CD4-positive, alpha-beta memory T cell (primary cell): ENCODE measurements at regions not wholly inside any gene's neighbourhood (a gene's known extent, or its start where the extent isn't known, plus 50 kb on each side); places are given as distances from the start of the nearest gene placed in this dataset.

Experiments used
- CTCF ChIA-PET: fragments of 350-600 bp; sonication (Branson Sonifier 250); formaldehyde crosslinking; loops from one replicate; lab custom pipeline; 2021; ENCODE audit warnings: inconsistent platforms; ENCODE audit not compliant: partially characterized antibody; lab: Charles Lee
- POLR2A ChIA-PET: fragments of 350-600 bp; sonication (Branson Sonifier 250); formaldehyde crosslinking; loops from one replicate; lab custom pipeline; 2021; ENCODE audit not compliant: partially characterized antibody; lab: Charles Lee
- DNase-seq, 5 donors: peaks; one replicate each; pipeline versions ENCODE4 v3.0.0 to v3.0.0-alpha.2; 2020 to 2022; ENCODE audit warnings: mixed read lengths in 1 of 5
- H3K27ac ChIP-seq: one replicate; pipeline ENCODE4 v1.7.0; 2013; ENCODE audit warnings: low read depth, low read length
- H3K27me3 ChIP-seq: 2 replicates; pipeline ENCODE4 v1.7.0; 2013; ENCODE audit warnings: mild to moderate bottlenecking, low read length, moderate library complexity; ENCODE audit not compliant: insufficient read depth
- H3K36me3 ChIP-seq: 2 replicates; pipeline ENCODE4 v1.7.0; 2013; ENCODE audit warnings: mild to moderate bottlenecking, low read length, moderate library complexity; ENCODE audit not compliant: insufficient read depth
- H3K4me1 ChIP-seq: 2 replicates; pipeline ENCODE4 v1.7.0; 2013; ENCODE audit warnings: mild to moderate bottlenecking, low read length, moderate library complexity; ENCODE audit not compliant: insufficient read depth
- H3K4me3 ChIP-seq, 2 donors: one replicate each; pipeline ENCODE4 v1.7.0; 2013; ENCODE audit warnings: low read length in 2 of 2, mild to moderate bottlenecking in 1 of 2
- H3K9me3 ChIP-seq, 2 donors: one replicate each; pipeline ENCODE4 v1.7.0; 2013; ENCODE audit warnings: low read length in 2 of 2, control low read depth in 1 of 2; ENCODE audit not compliant: control insufficient read depth in 1 of 2
- H3K27ac Mint-ChIP-seq, 7 donors: one replicate each; pipeline ENCODE4 v1.8.0; 2020 to 2021; ENCODE audit warnings: mixed read lengths in 7 of 7, mild to moderate bottlenecking in 6 of 7, inconsistent platforms in 3 of 7, moderate library complexity in 3 of 7
- H3K27me3 Mint-ChIP-seq, 2 donors: one replicate each; pipeline ENCODE4 v1.8.0; 2020 to 2021; ENCODE audit warnings: mixed read lengths in 2 of 2
- H3K36me3 Mint-ChIP-seq, 2 donors: one replicate each; pipeline ENCODE4 v1.8.0; 2020 to 2021; ENCODE audit warnings: mixed read lengths in 2 of 2, inconsistent platforms in 1 of 2, mild to moderate bottlenecking in 1 of 2
- H3K4me1 Mint-ChIP-seq, 4 donors: one replicate each; pipeline ENCODE4 v1.8.0; 2020 to 2021; ENCODE audit warnings: mixed read lengths in 4 of 4, mild to moderate bottlenecking in 1 of 4
- H3K4me3 Mint-ChIP-seq, 8 donors: one replicate each; pipeline ENCODE4 v1.8.0; 2020 to 2021; ENCODE audit warnings: mixed read lengths in 8 of 8, mild to moderate bottlenecking in 7 of 8, moderate library complexity in 6 of 8, inconsistent platforms in 3 of 8
- H3K9me3 Mint-ChIP-seq, 8 donors: one replicate each; pipeline ENCODE4 v1.8.0; 2020 to 2021; ENCODE audit warnings: mixed read lengths in 8 of 8, mild to moderate bottlenecking in 5 of 8, inconsistent platforms in 3 of 8, moderate library complexity in 1 of 8
- intact Hi-C: fragments of 100-400 bp; cut with micrococcal nuclease; formaldehyde crosslinking; loops from one replicate; pipeline ENCODE4 v1.15.1; 2023

DNA sequence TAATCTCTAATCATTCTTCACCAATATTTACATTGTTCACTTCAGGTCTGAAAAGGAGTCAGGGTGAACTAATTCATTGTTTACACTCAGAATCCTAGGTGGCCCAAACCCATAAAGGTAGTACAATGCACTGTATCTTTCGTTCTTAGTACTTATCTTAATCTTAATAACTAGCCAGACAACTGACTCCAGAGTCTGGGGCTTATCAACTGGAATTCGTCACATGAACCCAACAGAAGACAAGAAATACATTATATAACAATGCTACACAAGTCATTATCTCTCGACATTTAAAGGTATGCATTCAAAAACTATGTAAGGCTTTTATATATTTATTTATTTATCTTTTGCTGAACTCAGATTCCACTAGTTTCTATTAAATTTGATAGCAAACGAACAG lies 125.9 kb upstream of the ESRRG start:
- ChIA-PET POLR2A (no interaction called here), CTCF (no interaction called here)
- H3K36me3 ChIP-seq = no peaks in the 10 kb centered on the region
- no peak overlapping the region for H3K4me3 ChIP-seq
- Mint-ChIP-seq H3K27me3 (no peaks in the 10 kb centered on the region), H3K27ac (no peak overlapping the region), H3K4me1 (no peaks in the 10 kb centered on the region), H3K36me3 (no peaks in the 10 kb centered on the region), H3K9me3 (peaks cover 0 to 10% (median 2%) of the 10 kb centered on the region in 8 donors), H3K4me3 (no peak overlapping the region)
- intact Hi-C loops = no loop called here
- H3K27me3 ChIP-seq = no peaks in the 10 kb centered on the region
- no peak for DNase-seq
- H3K4me1 ChIP-seq = no peaks in the 10 kb centered on the region
- H3K27ac ChIP-seq = no peak overlapping the region
- H3K9me3 ChIP-seq = peaks cover 0 to 6% of the 10 kb centered on the region in 2 donors

DNA sequence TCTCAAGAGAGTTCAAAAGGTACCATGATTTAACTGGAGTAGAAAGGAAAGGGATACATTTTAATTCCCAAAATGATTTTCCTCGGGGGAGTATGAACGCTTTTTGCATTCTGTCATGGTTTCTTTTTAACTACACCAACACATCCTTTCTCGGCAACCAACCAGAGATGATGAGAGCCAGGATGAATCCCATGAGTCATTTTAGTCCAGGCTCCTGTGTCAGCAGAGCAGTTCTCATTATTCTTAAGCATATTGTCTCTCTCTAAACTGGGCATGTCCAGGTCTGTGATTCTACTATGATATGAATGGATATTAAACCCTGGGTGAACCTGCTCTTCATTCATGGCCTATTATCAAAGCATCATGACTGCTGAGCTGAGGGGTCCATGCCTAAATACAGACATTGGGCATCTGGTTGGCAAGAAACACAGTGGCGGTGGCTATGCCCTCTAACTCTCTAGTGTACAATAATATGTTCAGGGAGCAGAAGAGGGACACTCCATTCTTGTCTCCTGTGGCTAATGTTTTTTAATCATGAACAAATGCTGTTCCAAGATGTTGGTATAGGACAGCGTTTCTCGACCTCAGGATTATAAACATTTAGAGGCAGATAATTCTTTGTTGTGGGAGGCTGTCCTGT lies 124.3 kb upstream of the ESRRG start:
- H3K4me1 Mint-ChIP-seq = no peaks in the 10 kb centered on the region
- intact Hi-C loops = no loop called here
- CTCF ChIA-PET = no interaction called here
- Histone ChIP-seq H3K27ac (no peak overlapping the region), H3K4me3 (no peak overlapping the region), H3K9me3 (peaks cover 0 to 3% of the 10 kb centered on the region in 2 donors), H3K27me3 (no peaks in the 10 kb centered on the region), H3K4me1 (no peaks in the 10 kb centered on the region), H3K36me3 (no peaks in the 10 kb centered on the region)
- no peaks in the 10 kb centered on the region for H3K36me3 Mint-ChIP-seq
- DNase-seq = no peak
- no peaks in the 10 kb centered on the region for H3K27me3 Mint-ChIP-seq
- H3K9me3 Mint-ChIP-seq = peaks cover 0 to 6% (median 2%) of the 10 kb centered on the region in 8 donors
- no peak overlapping the region for H3K4me3 Mint-ChIP-seq
- POLR2A ChIA-PET = no interaction called here
- H3K27ac Mint-ChIP-seq = no peak overlapping the region

DNA sequence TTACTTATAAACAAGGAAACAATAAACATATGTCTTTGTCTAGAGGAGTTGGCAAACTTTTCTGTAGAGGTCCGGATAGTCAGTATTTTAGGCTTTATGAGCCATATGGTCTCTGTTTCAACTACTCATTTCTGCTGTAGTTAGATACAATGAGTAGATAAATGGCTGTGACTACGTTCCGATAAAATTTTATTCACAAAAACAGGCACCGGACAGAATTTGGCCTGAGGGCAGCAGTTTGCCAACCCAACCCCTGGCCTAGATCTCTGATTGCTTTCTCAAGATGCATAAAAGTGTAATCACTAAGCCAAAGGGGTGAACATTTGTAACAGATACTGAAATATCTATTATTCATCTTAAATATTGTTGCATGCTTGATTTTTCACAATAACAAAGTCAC lies 123.1 kb upstream of the ESRRG start:
- intact Hi-C loops = no loop called here
- no peak for DNase-seq
- ChIA-PET POLR2A (no interaction called here), CTCF (no interaction called here)
- H3K36me3 Mint-ChIP-seq = no peaks in the 10 kb centered on the region
- H3K9me3 Mint-ChIP-seq = peaks cover 0 to 4% (median 1%) of the 10 kb centered on the region in 8 donors
- no peaks in the 10 kb centered on the region for H3K4me1 ChIP-seq
- no peaks in the 10 kb centered on the region for H3K27me3 Mint-ChIP-seq
- peaks cover 0 to under 1% of the 10 kb centered on the region in 2 donors for H3K9me3 ChIP-seq
- H3K4me3 Mint-ChIP-seq = no peak overlapping the region
- H3K27ac ChIP-seq = no peak overlapping the region
- H3K36me3 ChIP-seq = no peaks in the 10 kb centered on the region
- H3K27ac Mint-ChIP-seq = no peak overlapping the region
- no peak overlapping the region for H3K4me3 ChIP-seq
- no peaks in the 10 kb centered on the region for H3K27me3 ChIP-seq
- no peaks in the 10 kb centered on the region for H3K4me1 Mint-ChIP-seq

DNA sequence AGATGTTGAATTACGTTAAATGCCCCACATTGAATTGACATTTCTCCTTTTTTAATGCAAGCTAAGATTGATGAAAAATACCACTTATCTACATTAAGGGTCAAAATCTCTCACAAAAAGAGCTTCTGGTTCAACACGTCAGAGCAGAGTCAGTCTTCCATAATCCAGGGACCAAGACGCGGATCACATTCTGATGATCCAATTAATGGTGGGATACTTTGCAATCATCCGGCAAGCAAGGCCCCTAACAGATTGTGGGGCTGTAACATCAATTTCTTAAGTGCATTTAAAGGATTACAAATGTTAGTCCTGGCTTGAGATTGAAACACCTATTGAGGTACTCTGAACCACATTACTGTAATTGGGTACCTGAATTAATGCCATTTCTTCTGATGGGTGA lies 120.2 kb upstream of the ESRRG start:
- no peaks in the 10 kb centered on the region for H3K9me3 ChIP-seq
- no peaks in the 10 kb centered on the region for H3K36me3 ChIP-seq
- intact Hi-C loops = no loop called here
- no peaks in the 10 kb centered on the region for H3K4me1 Mint-ChIP-seq
- H3K36me3 Mint-ChIP-seq = no peaks in the 10 kb centered on the region
- no peaks in the 10 kb centered on the region for H3K27me3 ChIP-seq
- H3K27ac ChIP-seq = no peak overlapping the region
- H3K9me3 Mint-ChIP-seq = peaks cover 0 to 4% (median under 1%) of the 10 kb centered on the region in 8 donors
- no peak overlapping the region for H3K4me3 Mint-ChIP-seq
- ChIA-PET CTCF (no interaction called here), POLR2A (no interaction called here)
- no peak overlapping the region for H3K4me3 ChIP-seq
- no peak overlapping the region for H3K27ac Mint-ChIP-seq
- H3K4me1 ChIP-seq = no peaks in the 10 kb centered on the region
- DNase-seq = no peak
- H3K27me3 Mint-ChIP-seq = no peaks in the 10 kb centered on the region

DNA sequence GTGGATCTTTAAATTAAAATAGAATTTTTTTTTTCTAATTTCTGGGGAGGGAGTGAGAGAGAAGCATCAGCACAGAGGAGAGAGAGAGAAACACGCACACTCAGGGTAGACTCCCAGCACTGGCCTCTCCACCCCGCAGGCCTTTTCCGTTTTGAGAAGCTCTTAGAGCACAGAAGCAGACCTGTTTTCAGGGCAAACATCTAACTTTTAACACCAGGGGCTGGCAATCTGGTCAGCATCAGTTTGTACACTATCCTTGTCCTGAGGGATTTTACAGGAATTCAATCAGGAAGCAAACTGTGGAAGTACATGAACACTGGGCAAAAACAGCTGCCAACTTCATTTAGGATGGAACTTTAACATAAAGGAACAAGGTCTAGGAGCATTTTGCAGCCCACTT lies 117.9 kb upstream of the ESRRG start:
- H3K4me3 ChIP-seq = no peak overlapping the region
- Mint-ChIP-seq H3K27me3 (no peaks in the 10 kb centered on the region), H3K9me3 (peaks cover 0 to 8% (median 2%) of the 10 kb centered on the region in 8 donors), H3K27ac (no peak overlapping the region), H3K4me3 (no peak overlapping the region), H3K4me1 (no peaks in the 10 kb centered on the region), H3K36me3 (no peaks in the 10 kb centered on the region)
- H3K4me1 ChIP-seq = no peaks in the 10 kb centered on the region
- POLR2A ChIA-PET = no interaction called here
- no peaks in the 10 kb centered on the region for H3K36me3 ChIP-seq
- no peak overlapping the region for H3K27ac ChIP-seq
- CTCF ChIA-PET = no interaction called here
- intact Hi-C loops = no loop called here
- DNase-seq = no peak
- H3K9me3 ChIP-seq = no peaks in the 10 kb centered on the region
- H3K27me3 ChIP-seq = no peaks in the 10 kb centered on the region

DNA sequence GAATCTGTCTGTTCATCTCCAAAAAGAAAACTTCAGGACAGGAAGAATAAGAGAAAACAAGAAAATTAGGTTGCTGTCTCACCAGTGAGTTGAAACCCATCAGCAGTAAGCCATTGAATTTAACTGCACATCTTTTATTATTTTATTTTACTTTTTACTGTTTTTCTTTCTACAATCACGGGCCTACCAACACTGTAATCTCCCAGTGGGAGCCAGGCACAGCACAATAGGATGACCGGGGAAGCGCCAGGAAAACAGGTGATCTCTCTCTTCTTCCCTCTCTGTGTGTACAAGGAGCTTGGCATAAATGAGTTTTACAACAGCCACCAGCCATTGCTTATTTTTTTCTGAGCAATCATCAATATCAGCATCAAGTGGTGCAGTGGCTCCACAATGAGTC lies 113.1 kb upstream of the ESRRG start:
- no peaks in the 10 kb centered on the region for H3K36me3 Mint-ChIP-seq
- no peak overlapping the region for H3K4me3 ChIP-seq
- CTCF ChIA-PET = no interaction called here
- H3K4me3 Mint-ChIP-seq = no peak overlapping the region
- H3K9me3 ChIP-seq = no peaks in the 10 kb centered on the region
- no peak for DNase-seq
- no peaks in the 10 kb centered on the region for H3K27me3 ChIP-seq
- H3K36me3 ChIP-seq = no peaks in the 10 kb centered on the region
- no peaks in the 10 kb centered on the region for H3K27me3 Mint-ChIP-seq
- H3K4me1 ChIP-seq = no peaks in the 10 kb centered on the region
- H3K27ac ChIP-seq = no peak overlapping the region
- peaks cover 0 to 10% (median 2%) of the 10 kb centered on the region in 8 donors for H3K9me3 Mint-ChIP-seq
- POLR2A ChIA-PET = no interaction called here
- no peaks in the 10 kb centered on the region for H3K4me1 Mint-ChIP-seq
- H3K27ac Mint-ChIP-seq = no peak overlapping the region
- intact Hi-C loops = no loop called here

DNA sequence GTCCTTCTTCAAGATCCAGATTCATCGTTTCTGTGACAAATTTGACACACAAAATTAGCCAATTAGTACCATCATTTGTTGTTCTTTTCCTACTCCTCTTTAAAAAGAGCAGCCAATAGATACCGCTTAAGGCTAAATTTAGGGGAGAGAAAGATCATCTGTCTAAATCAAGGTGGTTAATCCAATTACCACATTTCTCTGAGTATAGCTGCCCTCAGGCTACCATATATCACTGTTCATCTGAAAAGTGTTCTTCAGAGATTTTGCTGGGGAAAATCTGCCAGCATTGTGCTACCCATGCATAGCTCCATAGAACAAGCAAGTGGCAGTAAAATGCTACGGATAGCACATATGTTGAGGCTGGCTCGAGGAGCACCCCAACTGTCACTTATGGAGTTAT lies 110.3 kb upstream of the ESRRG start:
- Mint-ChIP-seq H3K27ac (no peak overlapping the region), H3K4me1 (no peaks in the 10 kb centered on the region), H3K27me3 (no peaks in the 10 kb centered on the region), H3K4me3 (no peak overlapping the region), H3K9me3 (peaks cover 0 to 16% (median 5%) of the 10 kb centered on the region in 8 donors), H3K36me3 (no peaks in the 10 kb centered on the region)
- Histone ChIP-seq H3K9me3 (no peaks in the 10 kb centered on the region), H3K36me3 (no peaks in the 10 kb centered on the region), H3K27ac (no peak overlapping the region), H3K4me3 (no peak overlapping the region), H3K27me3 (no peaks in the 10 kb centered on the region), H3K4me1 (no peaks in the 10 kb centered on the region)
- no peak for DNase-seq
- intact Hi-C loops = no loop called here
- CTCF ChIA-PET = no interaction called here
- POLR2A ChIA-PET = no interaction called here

DNA sequence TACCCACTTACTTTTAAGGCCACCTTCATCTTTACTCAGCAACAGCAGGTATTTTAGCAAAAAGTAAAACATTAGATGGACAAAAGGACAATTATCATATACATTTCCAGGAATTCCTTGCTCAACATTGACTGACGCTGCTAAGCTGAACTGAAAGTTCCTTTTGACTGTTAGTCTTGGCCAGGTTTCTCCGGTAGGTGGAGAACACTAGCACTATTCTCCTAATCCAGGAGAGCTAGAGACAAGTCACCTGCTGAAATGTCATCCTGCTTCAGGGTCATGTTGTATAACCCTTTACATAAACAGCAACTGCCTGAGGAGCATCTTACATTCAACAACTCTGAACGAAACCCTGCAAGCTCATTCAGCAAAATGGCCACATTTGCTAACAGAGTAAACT lies 109.0 kb upstream of the ESRRG start:
- H3K27ac ChIP-seq = no peak overlapping the region
- Mint-ChIP-seq H3K4me1 (no peaks in the 10 kb centered on the region), H3K27me3 (no peaks in the 10 kb centered on the region), H3K9me3 (peaks cover 0 to 16% (median 5%) of the 10 kb centered on the region in 8 donors), H3K36me3 (no peaks in the 10 kb centered on the region), H3K4me3 (no peak overlapping the region), H3K27ac (no peak overlapping the region)
- no peak overlapping the region for H3K4me3 ChIP-seq
- no peak for DNase-seq
- H3K4me1 ChIP-seq = no peaks in the 10 kb centered on the region
- no peaks in the 10 kb centered on the region for H3K27me3 ChIP-seq
- POLR2A ChIA-PET = no interaction called here
- no peaks in the 10 kb centered on the region for H3K9me3 ChIP-seq
- H3K36me3 ChIP-seq = no peaks in the 10 kb centered on the region
- CTCF ChIA-PET = no interaction called here
- intact Hi-C loops = no loop called here
